Trophoblast cell (in vitro differentiated cells and primary cell): ENCODE measurements at regions not wholly inside any gene's neighbourhood (a gene's known extent, or its start where the extent isn't known, plus 50 kb on each side); places are given as distances from the start of the nearest gene placed in this dataset.
A peak's percentile ranks its signal among the peaks of the same experiment; 100 is the strongest.

Source experiments
- DNase-seq, 2 donors: peaks; one replicate each; pipeline ENCODE4 v3.0.0-alpha.2; 2016
- H2AFZ ChIP-seq: 2 replicates; pipeline ENCODE4 v1.6.1; 2013; ENCODE audit warnings: low read length, moderate library complexity, mild to moderate bottlenecking; ENCODE audit not compliant: insufficient read depth, poor library complexity
- H2AK5ac ChIP-seq: 2 replicates; pipeline ENCODE4 v1.6.1; 2013; ENCODE audit warnings: mild to moderate bottlenecking, low read length
- H2BK120ac ChIP-seq: 2 replicates; pipeline ENCODE4 v1.6.1; 2013; ENCODE audit warnings: low read length, mild to moderate bottlenecking, moderate library complexity; ENCODE audit not compliant: insufficient read depth, poor library complexity
- H2BK12ac ChIP-seq: 2 replicates; pipeline ENCODE4 v1.6.1; 2013; ENCODE audit warnings: mild to moderate bottlenecking, low read length, moderate library complexity
- H2BK5ac ChIP-seq: 2 replicates; pipeline ENCODE4 v1.6.1; 2013; ENCODE audit warnings: low read length, low read depth, moderate library complexity, mild to moderate bottlenecking; ENCODE audit not compliant: poor library complexity
- H3K14ac ChIP-seq: 2 replicates; pipeline ENCODE4 v1.6.1; 2013; ENCODE audit warnings: mild to moderate bottlenecking, low read length
- H3K18ac ChIP-seq: 2 replicates; pipeline ENCODE4 v1.6.1; 2013; ENCODE audit warnings: mild to moderate bottlenecking, low read length
- H3K23ac ChIP-seq: 2 replicates; pipeline ENCODE4 v1.6.1; 2013; ENCODE audit warnings: low read length
- H3K27ac ChIP-seq: 2 replicates; pipeline ENCODE4 v1.5.1; 2013; ENCODE audit warnings: low read depth, mild to moderate bottlenecking, inconsistent platforms, low read length, moderate library complexity
- H3K27me3 ChIP-seq: 2 replicates; pipeline ENCODE4 v1.6.1; 2013; ENCODE audit warnings: inconsistent platforms, mild to moderate bottlenecking, low read length, moderate library complexity; ENCODE audit not compliant: insufficient read depth
- H3K36me3 ChIP-seq, 2 experiments: 1 replicate in 1 of 2; 2 replicates in 1 of 2; pipeline ENCODE4 v1.6.1; 2013; ENCODE audit warnings: low read length in 2 of 2, mild to moderate bottlenecking in 2 of 2, moderate library complexity in 1 of 2; ENCODE audit not compliant: insufficient read depth in 2 of 2, control insufficient read depth in 1 of 2
- H3K4ac ChIP-seq: 2 replicates; pipeline ENCODE4 v1.6.1; 2013; ENCODE audit warnings: low read depth, mild to moderate bottlenecking, low read length, moderate library complexity
- H3K4me1 ChIP-seq, 2 experiments: 1 replicate in 1 of 2; 2 replicates in 1 of 2; pipeline ENCODE4 v1.6.1; 2013; ENCODE audit warnings: low read length in 2 of 2, mild to moderate bottlenecking in 2 of 2, moderate library complexity in 1 of 2; ENCODE audit not compliant: insufficient read depth in 2 of 2, control insufficient read depth in 1 of 2
- H3K4me2 ChIP-seq: 2 replicates; pipeline ENCODE4 v1.6.1; 2013; ENCODE audit warnings: inconsistent platforms, mild to moderate bottlenecking, low read length, moderate library complexity
- H3K4me3 ChIP-seq: 2 replicates; pipeline ENCODE4 v1.5.1; 2013; ENCODE audit warnings: mild to moderate bottlenecking, low read depth, low read length, inconsistent platforms
- H3K79me1 ChIP-seq: one replicate; pipeline ENCODE4 v1.6.1; 2013; ENCODE audit warnings: low read length
- H3K79me2 ChIP-seq: 2 replicates; pipeline ENCODE4 v1.6.1; 2013; ENCODE audit warnings: low read length, mild to moderate bottlenecking; ENCODE audit not compliant: control insufficient read depth, insufficient read depth, poor library complexity
- H3K9ac ChIP-seq: 2 replicates; pipeline ENCODE4 v1.6.1; 2013; ENCODE audit warnings: mild to moderate bottlenecking, low read length
- H3K9me3 ChIP-seq: 2 replicates; pipeline ENCODE4 v1.6.1; 2013; ENCODE audit warnings: low read depth, mild to moderate bottlenecking, control low read depth, inconsistent platforms, low read length; ENCODE audit not compliant: insufficient read depth
- H4K12ac ChIP-seq: 2 replicates; pipeline ENCODE4 v1.6.1; 2013; ENCODE audit warnings: low read depth, mild to moderate bottlenecking, low read length, moderate library complexity
- H4K8ac ChIP-seq: 2 replicates; pipeline ENCODE4 v1.6.1; 2013; ENCODE audit warnings: low read depth, mild to moderate bottlenecking, low read length, moderate library complexity
- H4K91ac ChIP-seq: one replicate; pipeline ENCODE4 v1.6.1; 2013; ENCODE audit warnings: low read depth, mild to moderate bottlenecking, low read length, moderate library complexity
- WGBS: extraction: QIAGEN DNeasy Blood & Tissue Kit; methylation state at CpG from one replicate; pipeline ENCODE4 v1.1.7; 2013; ENCODE audit warnings: missing lambda C conversion rate; ENCODE audit not compliant: insufficient read length, insufficient coverage; ENCODE audit errors: extremely low coverage; 5-methylcytosine and 5-hydroxymethylcytosine counted together

- Histone ChIP-seq H3K18ac (no peak overlapping the region), H2BK120ac (no peak overlapping the region), H4K91ac (no peak overlapping the region), H2AK5ac (no peak overlapping the region), H3K4ac (no peak overlapping the region), H3K9me3 (no peaks in the 10 kb centered on the region), H3K4me3 (no peak overlapping the region), H2BK5ac (no peak overlapping the region), H2AFZ (no peak overlapping the region), H3K23ac (peak overlapping the region; percentile 99), H3K9ac (no peak overlapping the region), H3K14ac (no peak overlapping the region), H3K4me1 (peaks cover 0 to 1% of the 10 kb centered on the region in 2 experiments), H3K79me2 (no peaks in the 10 kb centered on the region), H3K79me1 (no peaks in the 10 kb centered on the region), H3K4me2 (no peak overlapping the region), H4K8ac (no peak overlapping the region), H3K27ac (no peak overlapping the region), H4K12ac (no peak overlapping the region), H3K27me3 (no peaks in the 10 kb centered on the region), H3K36me3 (no peaks in the 10 kb centered on the region), H2BK12ac (no peak overlapping the region)
- no CpG with 5 or more reads among the region's 1 CpG for WGBS
- no peak for DNase-seq
Measured at GRCh38 chr2:204202253-204202652, 265.7 kb downstream of the ICOS start.

GRCh38 chr2:204203704-204204103, 267.1 kb downstream of the ICOS start:
- DNase-seq: no peak
- Histone ChIP-seq H3K23ac (no peak overlapping the region), H3K18ac (no peak overlapping the region), H3K27ac (no peak overlapping the region), H4K91ac (no peak overlapping the region), H3K9ac (no peak overlapping the region), H3K14ac (no peak overlapping the region), H3K36me3 (no peaks in the 10 kb centered on the region), H4K12ac (no peak overlapping the region), H2AK5ac (peak overlapping the region; percentile 35), H3K79me2 (no peaks in the 10 kb centered on the region), H4K8ac (no peak overlapping the region), H2BK12ac (no peak overlapping the region), H3K4ac (no peak overlapping the region), H3K27me3 (no peaks in the 10 kb centered on the region), H2AFZ (no peak overlapping the region), H3K79me1 (no peaks in the 10 kb centered on the region), H2BK120ac (no peak overlapping the region), H3K4me2 (no peak overlapping the region), H3K9me3 (no peaks in the 10 kb centered on the region), H3K4me3 (no peak overlapping the region), H3K4me1 (peaks cover 0 to 1% of the 10 kb centered on the region in 2 experiments), H2BK5ac (no peak overlapping the region)
- whole genome bisulfite sequencing: no CpG with 5 or more reads among the region's 4 CpGs

GRCh38 chr2:204205082-204205481, 268.5 kb downstream of the ICOS start:
- no peaks in the 10 kb centered on the region for H3K79me2 ChIP-seq
- H3K4me3 ChIP-seq: no peak overlapping the region
- DNase-seq: no peak
- no peak overlapping the region for H3K4me2 ChIP-seq
- no peaks in the 10 kb centered on the region for H3K27me3 ChIP-seq
- H3K27ac ChIP-seq: no peak overlapping the region
- no peak overlapping the region for H4K12ac ChIP-seq
- no peak overlapping the region for H2BK12ac ChIP-seq
- no peak overlapping the region for H3K14ac ChIP-seq
- no peak overlapping the region for H3K23ac ChIP-seq
- no peak overlapping the region for H4K8ac ChIP-seq
- peaks cover 0 to 1% of the 10 kb centered on the region in 2 experiments for H3K4me1 ChIP-seq
- H4K91ac ChIP-seq: peak overlapping the region; percentile 37
- no peaks in the 10 kb centered on the region for H3K9me3 ChIP-seq
- H2AFZ ChIP-seq: no peak overlapping the region
- H3K79me1 ChIP-seq: no peaks in the 10 kb centered on the region
- WGBS: no CpG with 5 or more reads among the region's 6 CpGs
- no peaks in the 10 kb centered on the region for H3K36me3 ChIP-seq
- no peak overlapping the region for H2BK120ac ChIP-seq
- no peak overlapping the region for H2BK5ac ChIP-seq
- H3K18ac ChIP-seq: no peak overlapping the region
- no peak overlapping the region for H3K9ac ChIP-seq
- H3K4ac ChIP-seq: no peak overlapping the region
- no peak overlapping the region for H2AK5ac ChIP-seq

GRCh38 chr2:204205538-204205937, 269.0 kb downstream of the ICOS start:
- no peak overlapping the region for H4K91ac ChIP-seq
- no peak overlapping the region for H2BK12ac ChIP-seq
- no peak overlapping the region for H2AFZ ChIP-seq
- no peak overlapping the region for H3K18ac ChIP-seq
- H3K79me1 ChIP-seq: no peaks in the 10 kb centered on the region
- no peaks in the 10 kb centered on the region for H3K9me3 ChIP-seq
- no peak overlapping the region for H3K9ac ChIP-seq
- peaks cover 0 to 1% of the 10 kb centered on the region in 2 experiments for H3K4me1 ChIP-seq
- no peaks in the 10 kb centered on the region for H3K27me3 ChIP-seq
- H3K4me3 ChIP-seq: no peak overlapping the region
- no peak overlapping the region for H3K4me2 ChIP-seq
- H3K23ac ChIP-seq: no peak overlapping the region
- no CpG with 5 or more reads among the region's 7 CpGs for WGBS
- H3K14ac ChIP-seq: no peak overlapping the region
- no peak overlapping the region for H2AK5ac ChIP-seq
- no peaks in the 10 kb centered on the region for H3K36me3 ChIP-seq
- H2BK5ac ChIP-seq: no peak overlapping the region
- no peak overlapping the region for H2BK120ac ChIP-seq
- H3K79me2 ChIP-seq: no peaks in the 10 kb centered on the region
- no peak for DNase-seq
- H4K8ac ChIP-seq: no peak overlapping the region
- no peak overlapping the region for H3K4ac ChIP-seq
- H3K27ac ChIP-seq: no peak overlapping the region
- no peak overlapping the region for H4K12ac ChIP-seq
